ENCODE measurements at regions not wholly inside any gene's neighbourhood (a gene's known extent, or its start where the extent isn't known, plus 50 kb on each side); places are given as distances from the start of the nearest gene placed in this dataset.
A peak's percentile ranks its signal among the peaks of the same experiment; 100 is the strongest.

DNA sequence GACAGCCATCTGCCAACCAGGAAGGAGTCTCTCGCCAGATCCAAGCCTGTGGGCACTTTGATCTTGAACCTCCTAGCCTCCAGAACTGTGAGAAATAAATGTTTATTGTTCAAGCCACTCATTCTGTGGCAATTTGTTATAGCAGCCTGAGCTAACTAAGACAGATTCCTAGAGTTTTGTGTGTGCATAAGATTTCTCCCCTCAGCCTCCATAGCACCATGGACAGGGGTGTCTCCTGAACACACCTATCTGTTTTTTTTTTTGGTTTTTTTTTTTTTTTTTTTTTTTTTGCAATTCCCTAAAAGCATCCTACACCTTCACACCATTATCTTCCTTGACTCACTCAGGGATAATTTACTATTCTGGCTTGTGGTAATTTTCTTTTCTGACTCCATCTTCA, 768.5 kb downstream of the NR2F2 start:
- no peak overlapping the region for H3K4me3 ChIP-seq (ENCODE audit: low read depth, low read length)
- no peak for DNase-seq (ENCODE audit: low read depth)
- TF ChIP-seq, protein P1, sequence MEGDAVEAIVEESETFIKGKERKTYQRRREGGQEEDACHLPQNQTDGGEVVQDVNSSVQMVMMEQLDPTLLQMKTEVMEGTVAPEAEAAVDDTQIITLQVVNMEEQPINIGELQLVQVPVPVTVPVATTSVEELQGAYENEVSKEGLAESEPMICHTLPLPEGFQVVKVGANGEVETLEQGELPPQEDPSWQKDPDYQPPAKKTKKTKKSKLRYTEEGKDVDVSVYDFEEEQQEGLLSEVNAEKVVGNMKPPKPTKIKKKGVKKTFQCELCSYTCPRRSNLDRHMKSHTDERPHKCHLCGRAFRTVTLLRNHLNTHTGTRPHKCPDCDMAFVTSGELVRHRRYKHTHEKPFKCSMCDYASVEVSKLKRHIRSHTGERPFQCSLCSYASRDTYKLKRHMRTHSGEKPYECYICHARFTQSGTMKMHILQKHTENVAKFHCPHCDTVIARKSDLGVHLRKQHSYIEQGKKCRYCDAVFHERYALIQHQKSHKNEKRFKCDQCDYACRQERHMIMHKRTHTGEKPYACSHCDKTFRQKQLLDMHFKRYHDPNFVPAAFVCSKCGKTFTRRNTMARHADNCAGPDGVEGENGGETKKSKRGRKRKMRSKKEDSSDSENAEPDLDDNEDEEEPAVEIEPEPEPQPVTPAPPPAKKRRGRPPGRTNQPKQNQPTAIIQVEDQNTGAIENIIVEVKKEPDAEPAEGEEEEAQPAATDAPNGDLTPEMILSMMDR (IDR thresholded peaks at IDR 0.05; ENCODE audit: insufficient read depth, low read depth, low read length), result no peak

DNA sequence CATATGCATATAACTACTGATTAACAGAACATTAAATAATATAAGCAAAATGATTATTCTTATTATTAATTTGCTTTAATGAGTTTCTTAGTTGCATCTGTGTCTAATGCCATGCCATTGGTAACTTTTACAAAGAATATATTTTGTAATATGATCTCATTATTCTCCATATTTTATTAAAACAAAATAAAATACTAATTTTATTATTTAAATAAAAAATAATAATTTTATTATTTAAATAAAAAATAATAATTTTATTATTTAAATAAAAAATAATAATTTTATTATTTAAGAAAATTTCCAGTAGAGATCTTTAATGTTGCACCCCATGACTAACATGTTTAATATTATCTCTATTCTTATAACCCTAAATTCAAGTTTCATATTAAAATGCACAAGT, 771.1 kb downstream of the NR2F2 start:
- TF ChIP-seq, protein P1 (IDR thresholded peaks at IDR 0.05; ENCODE audit: insufficient read depth, low read depth, low read length), result no peak
- DNase-seq (ENCODE audit: low read depth), result no peak
- H3K4me3 ChIP-seq (ENCODE audit: low read depth, low read length), result no peak overlapping the region

DNA sequence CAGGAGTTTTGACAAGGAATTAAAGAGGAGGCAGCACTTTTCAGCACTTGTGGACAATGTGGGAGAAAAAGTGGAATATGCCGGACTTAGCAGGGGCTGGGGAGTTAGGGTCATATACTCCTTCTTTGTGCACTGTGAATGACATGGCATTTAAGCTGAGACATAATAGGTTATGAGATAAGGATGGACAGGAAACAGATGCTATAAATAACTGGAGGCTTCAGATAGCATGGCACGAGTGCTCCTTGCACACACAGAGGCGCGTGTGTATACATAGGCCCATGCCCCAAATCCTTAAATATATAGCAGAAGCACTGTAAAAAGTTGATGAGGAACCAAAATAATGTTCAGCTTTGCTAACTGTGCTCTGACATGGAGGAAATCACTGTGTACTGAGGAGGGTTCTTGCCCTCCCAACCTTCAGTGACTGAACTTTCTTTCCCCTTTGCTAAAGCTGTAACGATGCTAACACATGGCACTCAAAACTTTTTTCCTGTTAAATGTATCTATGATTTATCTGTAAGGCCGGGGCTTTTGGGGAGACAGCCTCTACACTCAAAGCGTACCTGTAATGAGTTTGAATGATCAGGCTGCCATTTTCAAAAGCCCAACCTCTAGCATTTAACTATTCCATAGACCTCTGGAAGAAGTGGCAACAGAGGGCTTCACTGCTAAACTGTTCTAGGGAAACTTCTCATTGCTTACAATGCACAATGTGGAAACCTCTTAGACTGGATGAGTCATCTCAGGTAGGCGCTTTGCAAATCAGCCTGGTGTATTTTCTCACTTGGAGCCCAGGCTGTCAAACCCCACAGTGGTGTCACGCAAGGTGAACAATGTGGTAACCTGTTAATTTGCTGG, 784.6 kb downstream of the NR2F2 start:
- no peak overlapping the region for H3K4me3 ChIP-seq (ENCODE audit: low read depth, low read length)
- TF ChIP-seq, protein P1 (IDR thresholded peaks at IDR 0.05; ENCODE audit: insufficient read depth, low read depth, low read length), result no peak
- DNase-seq (ENCODE audit: low read depth), result no peak

DNA sequence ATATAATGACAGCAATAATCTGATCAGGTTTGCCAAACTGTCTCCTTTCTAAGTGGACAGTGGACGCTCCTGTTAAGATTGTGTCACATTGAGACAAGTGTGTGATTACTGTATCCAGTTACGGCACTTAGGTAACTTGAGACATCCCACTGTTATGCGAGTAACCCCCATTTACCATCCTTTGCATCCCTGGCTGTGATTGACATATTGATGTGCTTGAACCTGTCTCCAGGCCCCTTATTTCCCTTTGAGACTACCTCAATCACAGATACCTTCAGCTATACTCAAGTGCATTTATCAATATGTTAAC, 785.2 kb downstream of the NR2F2 start:
- no peak overlapping the region for H3K4me3 ChIP-seq (ENCODE audit: low read depth, low read length)
- TF ChIP-seq, protein P1 (IDR thresholded peaks at IDR 0.05; ENCODE audit: insufficient read depth, low read depth, low read length), result no peak
- no peak for DNase-seq (ENCODE audit: low read depth)

DNA sequence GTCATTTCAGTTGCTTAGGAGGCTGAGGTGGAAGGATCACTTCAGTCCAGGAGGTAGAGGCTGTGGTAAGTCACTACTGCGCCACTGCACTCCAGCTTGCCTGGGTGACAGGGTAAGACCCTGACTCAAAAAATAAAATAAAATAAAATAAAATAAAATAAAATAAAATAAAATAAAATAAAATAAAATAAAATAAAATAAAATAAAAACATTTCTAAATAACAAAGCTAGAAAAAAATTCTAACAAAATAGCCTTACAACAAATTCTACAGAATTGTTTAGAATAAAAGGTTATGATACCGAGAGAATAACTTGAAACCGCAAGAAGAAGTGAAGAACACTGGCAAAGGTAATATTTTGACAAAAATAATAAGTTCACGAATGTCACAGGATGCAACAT, 794.3 kb downstream of the NR2F2 start:
- no peak for DNase-seq (ENCODE audit: low read depth)
- no peak overlapping the region for H3K4me3 ChIP-seq (ENCODE audit: low read depth, low read length)
- TF ChIP-seq, protein P1 (IDR thresholded peaks at IDR 0.05; ENCODE audit: insufficient read depth, low read depth, low read length), result no peak

DNA sequence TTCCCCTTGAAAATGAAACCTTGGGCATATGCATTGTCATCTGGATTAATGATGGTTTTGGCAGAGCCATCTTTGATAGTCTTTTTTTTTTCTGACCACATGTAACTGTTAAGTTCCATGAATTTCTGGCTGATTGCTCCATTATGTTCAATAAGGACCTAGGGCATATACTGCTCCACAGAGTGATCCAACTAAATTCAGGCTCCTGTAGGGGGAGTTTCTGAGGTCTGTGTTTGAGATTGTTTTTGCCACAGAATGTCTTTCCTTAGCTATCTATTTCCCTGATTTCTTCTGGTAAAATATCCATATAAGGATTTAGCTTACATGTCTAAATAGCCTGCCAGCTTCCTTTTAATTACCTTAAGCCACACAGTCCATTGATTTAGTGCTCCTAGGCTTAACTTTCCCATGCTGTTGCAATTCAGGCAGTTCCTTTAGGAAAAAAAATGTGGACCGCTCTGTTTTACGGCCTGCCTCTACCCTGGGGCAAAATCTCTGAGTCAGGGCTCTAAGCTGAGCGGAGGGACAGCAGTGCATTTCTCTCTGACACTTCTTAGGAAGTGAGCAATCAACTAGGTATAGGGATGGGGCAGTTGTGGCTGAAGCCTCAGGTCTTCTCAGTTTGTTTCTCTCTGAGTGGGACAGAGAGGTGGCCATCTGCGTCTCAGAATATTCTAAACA, 796.2 kb downstream of the NR2F2 start:
- peak; percentile 30 for DNase-seq (ENCODE audit: low read depth)
- TF ChIP-seq, protein P1 (IDR thresholded peaks at IDR 0.05; ENCODE audit: insufficient read depth, low read depth, low read length), result no peak
- no peak overlapping the region for H3K4me3 ChIP-seq (ENCODE audit: low read depth, low read length)

Measured in fibroblast of villous mesenchyme (primary cell).